ENCODE measurements at regions not wholly inside any gene's neighbourhood (a gene's known extent, or its start where the extent isn't known, plus 50 kb on each side); places are given as distances from the start of the nearest gene placed in this dataset.

DNA sequence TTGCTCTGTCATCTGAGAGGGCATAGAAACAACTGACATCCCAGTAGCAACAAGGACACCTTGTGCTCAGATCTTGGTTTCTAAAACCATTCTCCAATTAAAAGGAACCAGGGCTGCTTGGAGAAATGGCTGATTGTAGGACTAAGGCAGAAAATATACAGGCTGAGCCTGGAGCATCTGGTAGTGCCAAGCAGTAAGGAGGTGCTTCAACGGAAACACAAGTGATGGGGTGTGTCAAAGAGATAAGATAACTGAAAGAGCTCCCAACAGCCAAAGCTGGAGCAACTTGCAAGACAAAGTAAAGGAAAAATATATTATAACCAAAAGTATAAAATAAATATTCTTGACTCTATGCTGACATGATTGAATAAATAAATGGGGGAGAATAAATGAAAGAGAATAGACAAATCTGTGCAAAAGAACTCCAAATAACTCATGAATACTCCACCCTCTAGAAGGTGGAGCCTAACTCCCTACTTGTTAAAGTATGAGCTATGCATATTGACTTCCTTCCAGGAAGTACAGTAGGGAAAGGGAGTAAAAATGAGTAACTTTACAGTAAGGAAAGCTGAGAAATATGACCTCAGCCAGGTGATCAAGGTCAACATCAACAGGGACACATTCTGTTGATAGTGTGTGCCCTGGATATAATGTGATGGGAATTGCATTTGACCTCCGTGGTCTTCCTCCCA, 162.4 kb downstream of the NOC3L start (continued):
- TF ChIP-seq EZH2 (IDR thresholded peaks at IDR 0.05; ENCODE audit: low read depth, unreplicated experiment) = no peak
- TF ChIP-seq POLR2AphosphoS5 (IDR thresholded peaks at IDR 0.05; ENCODE audit: low read depth) = no peak
- TF ChIP-seq, protein P1, sequence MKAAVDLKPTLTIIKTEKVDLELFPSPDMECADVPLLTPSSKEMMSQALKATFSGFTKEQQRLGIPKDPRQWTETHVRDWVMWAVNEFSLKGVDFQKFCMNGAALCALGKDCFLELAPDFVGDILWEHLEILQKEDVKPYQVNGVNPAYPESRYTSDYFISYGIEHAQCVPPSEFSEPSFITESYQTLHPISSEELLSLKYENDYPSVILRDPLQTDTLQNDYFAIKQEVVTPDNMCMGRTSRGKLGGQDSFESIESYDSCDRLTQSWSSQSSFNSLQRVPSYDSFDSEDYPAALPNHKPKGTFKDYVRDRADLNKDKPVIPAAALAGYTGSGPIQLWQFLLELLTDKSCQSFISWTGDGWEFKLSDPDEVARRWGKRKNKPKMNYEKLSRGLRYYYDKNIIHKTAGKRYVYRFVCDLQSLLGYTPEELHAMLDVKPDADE (IDR thresholded peaks at IDR 0.05) = no peak

DNA sequence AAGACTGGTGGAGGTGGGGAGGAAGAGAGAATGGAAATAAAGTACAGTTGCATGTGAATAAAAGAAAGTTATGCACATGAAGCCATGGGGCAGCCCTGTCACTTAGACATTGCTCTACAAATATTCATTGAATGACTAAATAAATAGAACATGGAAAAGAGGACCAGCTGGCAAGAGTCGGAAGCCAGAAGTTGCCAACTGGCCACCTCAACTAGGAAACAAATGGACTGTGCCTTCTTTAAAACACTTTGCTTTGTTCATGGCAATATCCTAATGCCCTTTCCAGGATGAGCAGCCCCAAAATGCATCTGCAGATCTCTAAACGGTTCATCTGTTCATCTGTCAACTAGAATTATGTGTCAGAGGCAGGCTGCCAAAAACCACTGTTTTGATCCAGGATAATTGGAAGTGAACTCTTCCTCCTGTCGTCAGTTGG, 157.3 kb downstream of the NOC3L start:
- H3K27me3 Mint-ChIP-seq (ENCODE audit: insufficient read depth, low read depth, poor library complexity) = peaks cover 2% of the 10 kb centered on the region
- no peaks in the 10 kb centered on the region for H3K9me2 ChIP-seq (ENCODE audit: insufficient read depth)
- peaks cover 7% of the 10 kb centered on the region for H3K4me1 ChIP-seq (ENCODE audit: insufficient read depth)
- no peak for ATAC-seq
- H2AFZ ChIP-seq = no peak overlapping the region
- H3K27me3 ChIP-seq (ENCODE audit: insufficient read depth) = no peaks in the 10 kb centered on the region; the same call in 1 of the 2 replicates
- no peaks in the 10 kb centered on the region for H4K20me1 ChIP-seq (replicated peaks; ENCODE audit: insufficient read depth)
- H3K4me1 Mint-ChIP-seq = peaks cover 9% of the 10 kb centered on the region; the same call in 2 of the 3 replicates
- no peak for DNase-seq (ENCODE audit: low spot score)
- no peaks in the 10 kb centered on the region for H3K36me3 Mint-ChIP-seq (ENCODE audit: low read depth)
- no peak overlapping the region for H3K27ac ChIP-seq (ENCODE audit: low read depth)
- no peaks in the 10 kb centered on the region for H3K36me3 ChIP-seq (ENCODE audit: insufficient read depth)
- H3K79me2 ChIP-seq (replicated peaks; ENCODE audit: insufficient read depth) = no peaks in the 10 kb centered on the region
- no peak overlapping the region for H3K4me2 ChIP-seq
- no peak overlapping the region for H3K4me3 ChIP-seq
- H3K9me3 Mint-ChIP-seq = no peaks in the 10 kb centered on the region
- no peaks in the 10 kb centered on the region for H3F3A ChIP-seq (replicated peaks; ENCODE audit: low read depth)
- H3K4me3 Mint-ChIP-seq = no peak overlapping the region
- H3K27ac Mint-ChIP-seq = no peak overlapping the region
- TF ChIP-seq, protein P1 (IDR thresholded peaks at IDR 0.05) = no peak
- TF ChIP-seq, protein P2, sequence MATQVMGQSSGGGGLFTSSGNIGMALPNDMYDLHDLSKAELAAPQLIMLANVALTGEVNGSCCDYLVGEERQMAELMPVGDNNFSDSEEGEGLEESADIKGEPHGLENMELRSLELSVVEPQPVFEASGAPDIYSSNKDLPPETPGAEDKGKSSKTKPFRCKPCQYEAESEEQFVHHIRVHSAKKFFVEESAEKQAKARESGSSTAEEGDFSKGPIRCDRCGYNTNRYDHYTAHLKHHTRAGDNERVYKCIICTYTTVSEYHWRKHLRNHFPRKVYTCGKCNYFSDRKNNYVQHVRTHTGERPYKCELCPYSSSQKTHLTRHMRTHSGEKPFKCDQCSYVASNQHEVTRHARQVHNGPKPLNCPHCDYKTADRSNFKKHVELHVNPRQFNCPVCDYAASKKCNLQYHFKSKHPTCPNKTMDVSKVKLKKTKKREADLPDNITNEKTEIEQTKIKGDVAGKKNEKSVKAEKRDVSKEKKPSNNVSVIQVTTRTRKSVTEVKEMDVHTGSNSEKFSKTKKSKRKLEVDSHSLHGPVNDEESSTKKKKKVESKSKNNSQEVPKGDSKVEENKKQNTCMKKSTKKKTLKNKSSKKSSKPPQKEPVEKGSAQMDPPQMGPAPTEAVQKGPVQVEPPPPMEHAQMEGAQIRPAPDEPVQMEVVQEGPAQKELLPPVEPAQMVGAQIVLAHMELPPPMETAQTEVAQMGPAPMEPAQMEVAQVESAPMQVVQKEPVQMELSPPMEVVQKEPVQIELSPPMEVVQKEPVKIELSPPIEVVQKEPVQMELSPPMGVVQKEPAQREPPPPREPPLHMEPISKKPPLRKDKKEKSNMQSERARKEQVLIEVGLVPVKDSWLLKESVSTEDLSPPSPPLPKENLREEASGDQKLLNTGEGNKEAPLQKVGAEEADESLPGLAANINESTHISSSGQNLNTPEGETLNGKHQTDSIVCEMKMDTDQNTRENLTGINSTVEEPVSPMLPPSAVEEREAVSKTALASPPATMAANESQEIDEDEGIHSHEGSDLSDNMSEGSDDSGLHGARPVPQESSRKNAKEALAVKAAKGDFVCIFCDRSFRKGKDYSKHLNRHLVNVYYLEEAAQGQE (IDR thresholded peaks at IDR 0.05; ENCODE audit: unreplicated experiment) = no peak
- TF ChIP-seq POLR2AphosphoS5 (IDR thresholded peaks at IDR 0.05; ENCODE audit: low read depth) (no peak), ZNF114 (CRISPR knock-in tag; IDR thresholded peaks at IDR 0.05) (no peak), ZNF331 (CRISPR knock-in tag; IDR thresholded peaks at IDR 0.05; ENCODE audit: low read depth) (no peak), EZH2 (IDR thresholded peaks at IDR 0.05; ENCODE audit: low read depth, unreplicated experiment) (no peak), NANOG (IDR thresholded peaks at IDR 0.05; ENCODE audit: borderline replicate concordance) (no peak), JUNB (IDR thresholded peaks at IDR 0.05; ENCODE audit: unreplicated experiment) (no peak)
- TF ChIP-seq, protein P3, sequence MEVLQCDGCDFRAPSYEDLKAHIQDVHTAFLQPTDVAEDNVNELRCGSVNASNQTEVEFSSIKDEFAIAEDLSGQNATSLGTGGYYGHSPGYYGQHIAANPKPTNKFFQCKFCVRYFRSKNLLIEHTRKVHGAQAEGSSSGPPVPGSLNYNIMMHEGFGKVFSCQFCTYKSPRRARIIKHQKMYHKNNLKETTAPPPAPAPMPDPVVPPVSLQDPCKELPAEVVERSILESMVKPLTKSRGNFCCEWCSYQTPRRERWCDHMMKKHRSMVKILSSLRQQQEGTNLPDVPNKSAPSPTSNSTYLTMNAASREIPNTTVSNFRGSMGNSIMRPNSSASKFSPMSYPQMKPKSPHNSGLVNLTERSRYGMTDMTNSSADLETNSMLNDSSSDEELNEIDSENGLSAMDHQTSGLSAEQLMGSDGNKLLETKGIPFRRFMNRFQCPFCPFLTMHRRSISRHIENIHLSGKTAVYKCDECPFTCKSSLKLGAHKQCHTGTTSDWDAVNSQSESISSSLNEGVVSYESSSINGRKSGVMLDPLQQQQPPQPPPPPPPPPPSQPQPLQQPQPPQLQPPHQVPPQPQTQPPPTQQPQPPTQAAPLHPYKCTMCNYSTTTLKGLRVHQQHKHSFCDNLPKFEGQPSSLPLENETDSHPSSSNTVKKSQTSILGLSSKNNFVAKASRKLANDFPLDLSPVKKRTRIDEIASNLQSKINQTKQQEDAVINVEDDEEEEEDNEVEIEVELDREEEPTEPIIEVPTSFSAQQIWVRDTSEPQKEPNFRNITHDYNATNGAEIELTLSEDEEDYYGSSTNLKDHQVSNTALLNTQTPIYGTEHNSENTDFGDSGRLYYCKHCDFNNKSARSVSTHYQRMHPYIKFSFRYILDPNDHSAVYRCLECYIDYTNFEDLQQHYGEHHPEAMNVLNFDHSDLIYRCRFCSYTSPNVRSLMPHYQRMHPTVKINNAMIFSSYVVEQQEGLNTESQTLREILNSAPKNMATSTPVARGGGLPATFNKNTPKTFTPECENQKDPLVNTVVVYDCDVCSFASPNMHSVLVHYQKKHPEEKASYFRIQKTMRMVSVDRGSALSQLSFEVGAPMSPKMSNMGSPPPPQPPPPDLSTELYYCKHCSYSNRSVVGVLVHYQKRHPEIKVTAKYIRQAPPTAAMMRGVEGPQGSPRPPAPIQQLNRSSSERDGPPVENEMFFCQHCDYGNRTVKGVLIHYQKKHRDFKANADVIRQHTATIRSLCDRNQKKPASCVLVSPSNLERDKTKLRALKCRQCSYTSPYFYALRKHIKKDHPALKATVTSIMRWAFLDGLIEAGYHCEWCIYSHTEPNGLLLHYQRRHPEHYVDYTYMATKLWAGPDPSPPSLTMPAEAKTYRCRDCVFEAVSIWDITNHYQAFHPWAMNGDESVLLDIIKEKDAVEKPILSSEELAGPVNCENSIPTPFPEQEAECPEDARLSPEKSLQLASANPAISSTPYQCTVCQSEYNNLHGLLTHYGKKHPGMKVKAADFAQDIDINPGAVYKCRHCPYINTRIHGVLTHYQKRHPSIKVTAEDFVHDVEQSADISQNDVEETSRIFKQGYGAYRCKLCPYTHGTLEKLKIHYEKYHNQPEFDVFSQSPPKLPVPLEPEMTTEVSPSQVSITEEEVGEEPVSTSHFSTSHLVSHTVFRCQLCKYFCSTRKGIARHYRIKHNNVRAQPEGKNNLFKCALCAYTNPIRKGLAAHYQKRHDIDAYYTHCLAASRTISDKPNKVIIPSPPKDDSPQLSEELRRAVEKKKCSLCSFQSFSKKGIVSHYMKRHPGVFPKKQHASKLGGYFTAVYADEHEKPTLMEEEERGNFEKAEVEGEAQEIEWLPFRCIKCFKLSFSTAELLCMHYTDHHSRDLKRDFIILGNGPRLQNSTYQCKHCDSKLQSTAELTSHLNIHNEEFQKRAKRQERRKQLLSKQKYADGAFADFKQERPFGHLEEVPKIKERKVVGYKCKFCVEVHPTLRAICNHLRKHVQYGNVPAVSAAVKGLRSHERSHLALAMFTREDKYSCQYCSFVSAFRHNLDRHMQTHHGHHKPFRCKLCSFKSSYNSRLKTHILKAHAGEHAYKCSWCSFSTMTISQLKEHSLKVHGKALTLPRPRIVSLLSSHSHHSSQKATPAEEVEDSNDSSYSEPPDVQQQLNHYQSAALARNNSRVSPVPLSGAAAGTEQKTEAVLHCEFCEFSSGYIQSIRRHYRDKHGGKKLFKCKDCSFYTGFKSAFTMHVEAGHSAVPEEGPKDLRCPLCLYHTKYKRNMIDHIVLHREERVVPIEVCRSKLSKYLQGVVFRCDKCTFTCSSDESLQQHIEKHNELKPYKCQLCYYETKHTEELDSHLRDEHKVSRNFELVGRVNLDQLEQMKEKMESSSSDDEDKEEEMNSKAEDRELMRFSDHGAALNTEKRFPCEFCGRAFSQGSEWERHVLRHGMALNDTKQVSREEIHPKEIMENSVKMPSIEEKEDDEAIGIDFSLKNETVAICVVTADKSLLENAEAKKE (CRISPR knock-in tag; IDR thresholded peaks at IDR 0.05) = no peak
- TF ChIP-seq, protein P4, sequence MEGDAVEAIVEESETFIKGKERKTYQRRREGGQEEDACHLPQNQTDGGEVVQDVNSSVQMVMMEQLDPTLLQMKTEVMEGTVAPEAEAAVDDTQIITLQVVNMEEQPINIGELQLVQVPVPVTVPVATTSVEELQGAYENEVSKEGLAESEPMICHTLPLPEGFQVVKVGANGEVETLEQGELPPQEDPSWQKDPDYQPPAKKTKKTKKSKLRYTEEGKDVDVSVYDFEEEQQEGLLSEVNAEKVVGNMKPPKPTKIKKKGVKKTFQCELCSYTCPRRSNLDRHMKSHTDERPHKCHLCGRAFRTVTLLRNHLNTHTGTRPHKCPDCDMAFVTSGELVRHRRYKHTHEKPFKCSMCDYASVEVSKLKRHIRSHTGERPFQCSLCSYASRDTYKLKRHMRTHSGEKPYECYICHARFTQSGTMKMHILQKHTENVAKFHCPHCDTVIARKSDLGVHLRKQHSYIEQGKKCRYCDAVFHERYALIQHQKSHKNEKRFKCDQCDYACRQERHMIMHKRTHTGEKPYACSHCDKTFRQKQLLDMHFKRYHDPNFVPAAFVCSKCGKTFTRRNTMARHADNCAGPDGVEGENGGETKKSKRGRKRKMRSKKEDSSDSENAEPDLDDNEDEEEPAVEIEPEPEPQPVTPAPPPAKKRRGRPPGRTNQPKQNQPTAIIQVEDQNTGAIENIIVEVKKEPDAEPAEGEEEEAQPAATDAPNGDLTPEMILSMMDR (conservative IDR thresholded peaks at IDR 0.05; ENCODE audit: low read depth in 2 of 2) = no peak

Measured in GM23338 (cell line).